Fibroblast of lung (primary cell): ENCODE measurements at regions not wholly inside any gene's neighbourhood (a gene's known extent, or its start where the extent isn't known, plus 50 kb on each side); places are given as distances from the start of the nearest gene placed in this dataset.

Experiments used
- CTCF ChIP-seq, 2 donors: IDR thresholded peaks in 1 of 2; conservative IDR thresholded peaks in 1 of 2; 1 replicate in 1 of 2; 2 replicates in 1 of 2; pipeline ENCODE4 v1.5.1; 2011 to 2012; ENCODE audit warnings: low read length in 2 of 2, control low read depth in 1 of 2, inconsistent platforms in 1 of 2, low read depth in 1 of 2, mild to moderate bottlenecking in 1 of 2
- EZH2 ChIP-seq: IDR thresholded peaks from 2 replicates; pipeline ENCODE4 v1.5.1; 2012; ENCODE audit warnings: low read length, control low read depth, mild to moderate bottlenecking; ENCODE audit errors: missing control alignments

- no peak for TF ChIP-seq CTCF (conservative IDR thresholded peaks at IDR 0.05 in 1 of 2, IDR thresholded peaks at IDR 0.05 in 1 of 2; ENCODE audit: low read depth in 1 of 2, low read length in 2 of 2)
- TF ChIP-seq EZH2: no peak
Observed at GRCh38 chr6:121858986-121859385, 423.5 kb downstream of the GJA1 start.
